HG03097 (cell line): ENCODE measurements at regions not wholly inside any gene's neighbourhood (a gene's known extent, or its start where the extent isn't known, plus 50 kb on each side); places are given as distances from the start of the nearest gene placed in this dataset.

ENCODE experiments used
- ATAC-seq: cut with Tn5 transposase; IDR thresholded peaks from one replicate; pipeline ENCODE4 v1.9.1; 2021; ENCODE audit not compliant: unreplicated experiment, low FRiP score

GRCh38 chr15:85847031-85847430 lies 52.3 kb upstream of the KLHL25 start:
- no peak for ATAC-seq

GRCh38 chr15:85849946-85850345 lies 55.2 kb upstream of the KLHL25 start:
- ATAC-seq, result no peak

GRCh38 chr15:85852969-85853368 lies 58.2 kb upstream of the KLHL25 start:
- no peak for ATAC-seq

- ATAC-seq, result no peak
These were observed 59.8 kb upstream of the KLHL25 start for GRCh38 chr15:85854345-85855097.

GRCh38 chr15:85858586-85859375 lies 64.1 kb upstream of the KLHL25 start:
- peak; percentile 92 for ATAC-seq

GRCh38 chr15:85859671-85860070 lies 64.9 kb upstream of the KLHL25 start:
- no peak for ATAC-seq

GRCh38 chr15:85860394-85861161 lies 65.9 kb upstream of the KLHL25 start:
- ATAC-seq, result no peak

- no peak for ATAC-seq
These were observed 70.5 kb upstream of the KLHL25 start for GRCh38 chr15:85865070-85865684.

- no peak for ATAC-seq
These were observed 72.5 kb upstream of the KLHL25 start for GRCh38 chr15:85867250-85867649.

- ATAC-seq, result no peak
These were observed 74.4 kb upstream of the KLHL25 start for GRCh38 chr15:85869124-85869523.

- ATAC-seq, result no peak
These were observed 75.7 kb upstream of the KLHL25 start for GRCh38 chr15:85870216-85871014.

GRCh38 chr15:85871545-85871944 lies 76.8 kb upstream of the KLHL25 start:
- no peak for ATAC-seq

- ATAC-seq, result no peak
These were observed 77.4 kb upstream of the KLHL25 start for GRCh38 chr15:85872125-85872524.

- no peak for ATAC-seq
These were observed 79.5 kb upstream of the KLHL25 start for GRCh38 chr15:85874236-85874635.

- no peak for ATAC-seq
These were observed 81.0 kb upstream of the KLHL25 start for GRCh38 chr15:85875756-85876155.

- no peak for ATAC-seq
These were observed 84.1 kb upstream of the KLHL25 start for GRCh38 chr15:85878828-85879225.

GRCh38 chr15:85879334-85880163 lies 84.8 kb upstream of the KLHL25 start:
- no peak for ATAC-seq

- no peak for ATAC-seq
These were observed 85.9 kb upstream of the KLHL25 start for GRCh38 chr15:85880501-85881190.
